PC-3 (cell line): ENCODE measurements at regions not wholly inside any gene's neighbourhood (a gene's known extent, or its start where the extent isn't known, plus 50 kb on each side); places are given as distances from the start of the nearest gene placed in this dataset.

ENCODE experiments used
- ATAC-seq: fragments of 200-7000 bp; cut with Tn5 transposase; 2 replicates; pipeline ENCODE4 v1.9.1; 2020; ENCODE audit warnings: mild to moderate bottlenecking, moderate library complexity
- BruUV-seq: library from RNA; stranded (reverse); fragments of 400-500 nt; replicated peaks from 2 replicates; lab custom pipeline; 2021; lab: Mats Ljungman, UMichigan
- CTCF ChIA-PET: fragments of 300-600 bp; sonication (Branson Sonifier 250); formaldehyde crosslinking; loops from one replicate; lab custom pipeline; 2022; ENCODE audit warnings: antibody characterized with exemption; lab: Charles Lee
- POLR2A ChIA-PET: fragments of 300-600 bp; sonication (Branson Sonifier 250); formaldehyde crosslinking; loops from one replicate; lab custom pipeline; 2022; ENCODE audit warnings: antibody characterized with exemption; ENCODE audit not compliant: unreplicated experiment; lab: Charles Lee
- DNase-seq: peaks from one replicate; pipeline ENCODE4 v3.0.0-alpha.2; 2015
- H2AFZ ChIP-seq: fragments of 300-600 bp; sonication (generic); 2 replicates; pipeline ENCODE4 v1.6.0; 2016; ENCODE audit warnings: antibody characterized with exemption, low read length
- H3F3A ChIP-seq: fragments of 300-600 bp; sonication (generic); one replicate; pipeline ENCODE4 v1.6.0; 2017; ENCODE audit warnings: antibody characterized with exemption, low read length, control low read depth, mild to moderate bottlenecking; ENCODE audit not compliant: unreplicated experiment
- H3K27ac ChIP-seq: fragments of 300-600 bp; sonication (generic); 2 replicates; pipeline ENCODE4 v1.5.1; 2016; ENCODE audit warnings: mild to moderate bottlenecking, low read length
- H3K27me3 ChIP-seq: fragments of 300-600 bp; sonication (generic); 2 replicates; pipeline ENCODE4 v1.6.1; 2016; ENCODE audit warnings: low read length, mixed read lengths
- H3K36me3 ChIP-seq: fragments of 300-600 bp; sonication (generic); 2 replicates; pipeline ENCODE4 v1.6.1; 2016; ENCODE audit warnings: low read depth, mixed run types, low read length, mixed read lengths
- H3K4me1 ChIP-seq: fragments of 300-600 bp; sonication (generic); 2 replicates; pipeline ENCODE4 v1.5.1; 2016; ENCODE audit warnings: low read length; ENCODE audit not compliant: insufficient read depth
- H3K4me2 ChIP-seq: fragments of 300-600 bp; sonication (generic); 2 replicates; pipeline ENCODE4 v1.6.0; 2016; ENCODE audit warnings: low read length
- H3K4me3 ChIP-seq: fragments of 300-600 bp; sonication (generic); 2 replicates; pipeline ENCODE4 v1.5.1; 2016; ENCODE audit warnings: mild to moderate bottlenecking, low read length, mixed read lengths
- H3K79me2 ChIP-seq: fragments of 300-600 bp; sonication (generic); 2 replicates; pipeline ENCODE4 v1.6.1; 2017; ENCODE audit warnings: low read length, mixed read lengths
- H3K9ac ChIP-seq: fragments of 300-600 bp; sonication (generic); 2 replicates; pipeline ENCODE4 v1.6.0; 2016; ENCODE audit warnings: mild to moderate bottlenecking, low read length
- H3K9me2 ChIP-seq: fragments of 300-600 bp; sonication (generic); replicated peaks from 2 replicates; pipeline ENCODE4 v1.6.1; 2016; ENCODE audit warnings: mixed run types, low read length, mixed read lengths
- H3K9me3 ChIP-seq: fragments of 300-600 bp; sonication (generic); 2 replicates; pipeline ENCODE4 v1.6.1; 2016; ENCODE audit warnings: low read length, mixed read lengths
- H4K20me1 ChIP-seq: fragments of 300-600 bp; sonication (generic); 2 replicates; pipeline ENCODE4 v1.6.1; 2016; ENCODE audit warnings: low read length, mixed read lengths
- CTCF ChIP-seq: fragments of 300-600 bp; sonication (generic); conservative IDR thresholded peaks from 2 replicates; pipeline ENCODE4 v1.5.1; 2017; ENCODE audit warnings: antibody characterized with exemption, low read depth, mild to moderate bottlenecking, low read length
- EZH2 ChIP-seq: fragments of 300-600 bp; sonication (generic); IDR thresholded peaks from one replicate; pipeline ENCODE4 v1.6.1; 2017; ENCODE audit warnings: antibody characterized with exemption, mild to moderate bottlenecking, low read length; ENCODE audit not compliant: unreplicated experiment
- EZH2phosphoT487 ChIP-seq: fragments of 300-600 bp; sonication (generic); IDR thresholded peaks from 2 replicates; pipeline ENCODE4 v1.6.1; 2018; ENCODE audit warnings: mild to moderate bottlenecking, antibody characterized with exemption, low read length, borderline replicate concordance
- intact Hi-C: fragments of 100-400 bp; cut with micrococcal nuclease; formaldehyde crosslinking; loops from 2 replicates; pipeline ENCODE4 v1.9.0; 2023

DNA sequence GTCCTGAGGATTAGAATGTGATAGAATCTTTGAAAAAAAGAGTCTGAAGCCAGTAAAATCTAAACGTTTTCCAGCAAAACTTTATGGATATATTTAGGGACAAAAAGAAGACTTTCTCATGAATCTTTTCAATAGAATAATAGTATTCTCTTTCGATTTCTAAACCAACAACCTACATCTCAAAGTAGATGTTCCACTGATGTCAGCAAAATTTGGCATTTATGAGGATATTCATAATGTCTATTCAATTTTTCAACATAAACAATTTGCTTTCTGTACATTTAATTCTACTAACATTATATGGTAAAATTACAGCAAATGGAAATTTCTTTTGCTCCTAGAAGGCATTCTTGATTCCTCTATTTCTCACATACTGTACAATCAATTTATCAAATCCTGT, 886.5 kb downstream of the CENPC start:
- no peak overlapping the region for H3K4me2 ChIP-seq
- no peaks in the 10 kb centered on the region for H3K27me3 ChIP-seq
- intact Hi-C loops, result no loop called here
- ATAC-seq (no peak), DNase-seq (no peak)
- H3K4me3 ChIP-seq, result no peak overlapping the region
- no peaks in the 10 kb centered on the region for H3K4me1 ChIP-seq
- no peaks in the 10 kb centered on the region for H3K9me2 ChIP-seq
- H3F3A ChIP-seq, result no peaks in the 10 kb centered on the region
- H3K27ac ChIP-seq, result no peak overlapping the region
- H3K36me3 ChIP-seq, result no peaks in the 10 kb centered on the region
- POLR2A ChIA-PET, result no interaction called here
- no peaks in the 10 kb centered on the region for H4K20me1 ChIP-seq
- H3K9me3 ChIP-seq, result no peaks in the 10 kb centered on the region
- CTCF ChIA-PET, result no interaction called here
- H3K9ac ChIP-seq, result no peak overlapping the region
- no peak overlapping the region for H2AFZ ChIP-seq
- no TSS peak for BruUV-seq
- H3K79me2 ChIP-seq, result no peaks in the 10 kb centered on the region
- TF ChIP-seq EZH2 (no peak), EZH2phosphoT487 (no peak), CTCF (no peak)

- no TSS peak for BruUV-seq
- intact Hi-C loops, result no loop called here
- Histone ChIP-seq H3K9ac (no peak overlapping the region), H2AFZ (no peak overlapping the region), H3K9me2 (no peaks in the 10 kb centered on the region), H3K4me1 (no peaks in the 10 kb centered on the region), H3K27me3 (no peaks in the 10 kb centered on the region), H3K27ac (no peak overlapping the region), H3K9me3 (no peaks in the 10 kb centered on the region), H4K20me1 (no peaks in the 10 kb centered on the region), H3K79me2 (no peaks in the 10 kb centered on the region), H3K4me3 (no peak overlapping the region), H3K36me3 (no peaks in the 10 kb centered on the region), H3K4me2 (no peak overlapping the region), H3F3A (no peaks in the 10 kb centered on the region)
- POLR2A ChIA-PET, result no interaction called here
- DNase-seq (no peak), ATAC-seq (no peak)
- no peak for TF ChIP-seq CTCF
- no peak for TF ChIP-seq EZH2
- no peak for TF ChIP-seq EZH2phosphoT487
- CTCF ChIA-PET, result no interaction called here
Observed at GRCh38 chr4:66655505-66655904, 889.8 kb downstream of the CENPC start.

DNA sequence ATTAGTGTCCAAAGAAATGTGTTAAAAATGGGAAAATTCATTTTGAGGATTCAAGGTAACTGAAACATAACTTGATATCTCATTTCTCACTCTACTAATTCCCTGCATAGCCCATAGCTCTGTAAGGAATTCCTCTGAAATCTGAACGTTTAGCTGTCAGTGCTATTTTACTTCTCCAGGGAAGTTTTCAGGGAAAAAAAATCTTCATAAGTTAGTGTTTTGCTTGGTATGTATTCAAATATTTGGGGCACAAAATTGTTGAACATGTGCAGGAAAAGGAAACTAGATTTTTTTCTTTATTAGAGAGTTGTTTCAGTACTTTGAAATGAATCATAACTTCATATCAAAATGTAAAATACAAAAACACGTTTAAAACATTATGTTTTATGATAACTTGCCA, 891.4 kb downstream of the CENPC start:
- H3K4me1 ChIP-seq, result no peaks in the 10 kb centered on the region
- ChIA-PET CTCF (no interaction called here), POLR2A (no interaction called here)
- H2AFZ ChIP-seq, result no peak overlapping the region
- no peaks in the 10 kb centered on the region for H3K9me2 ChIP-seq
- no peaks in the 10 kb centered on the region for H4K20me1 ChIP-seq
- no peaks in the 10 kb centered on the region for H3K79me2 ChIP-seq
- BruUV-seq, result no TSS peak
- ATAC-seq, result no peak
- H3K9ac ChIP-seq, result no peak overlapping the region
- TF ChIP-seq EZH2phosphoT487 (no peak), CTCF (no peak), EZH2 (no peak)
- DNase-seq, result no peak
- no peak overlapping the region for H3K4me3 ChIP-seq
- no peaks in the 10 kb centered on the region for H3F3A ChIP-seq
- no peaks in the 10 kb centered on the region for H3K9me3 ChIP-seq
- intact Hi-C loops, result no loop called here
- no peak overlapping the region for H3K27ac ChIP-seq
- H3K27me3 ChIP-seq, result no peaks in the 10 kb centered on the region
- no peak overlapping the region for H3K4me2 ChIP-seq
- H3K36me3 ChIP-seq, result no peaks in the 10 kb centered on the region
